LNCAP (cell line): ENCODE measurements at regions not wholly inside any gene's neighbourhood (a gene's known extent, or its start where the extent isn't known, plus 50 kb on each side); places are given as distances from the start of the nearest gene placed in this dataset.

Source experiments
- TF ChIP-seq, protein P1 (sequence below): fragments of 450-650 bp; IDR thresholded peaks from 2 replicates; pipeline ENCODE4 v1.5.1; 2017; ENCODE audit warnings: mild to moderate bottlenecking

DNA sequence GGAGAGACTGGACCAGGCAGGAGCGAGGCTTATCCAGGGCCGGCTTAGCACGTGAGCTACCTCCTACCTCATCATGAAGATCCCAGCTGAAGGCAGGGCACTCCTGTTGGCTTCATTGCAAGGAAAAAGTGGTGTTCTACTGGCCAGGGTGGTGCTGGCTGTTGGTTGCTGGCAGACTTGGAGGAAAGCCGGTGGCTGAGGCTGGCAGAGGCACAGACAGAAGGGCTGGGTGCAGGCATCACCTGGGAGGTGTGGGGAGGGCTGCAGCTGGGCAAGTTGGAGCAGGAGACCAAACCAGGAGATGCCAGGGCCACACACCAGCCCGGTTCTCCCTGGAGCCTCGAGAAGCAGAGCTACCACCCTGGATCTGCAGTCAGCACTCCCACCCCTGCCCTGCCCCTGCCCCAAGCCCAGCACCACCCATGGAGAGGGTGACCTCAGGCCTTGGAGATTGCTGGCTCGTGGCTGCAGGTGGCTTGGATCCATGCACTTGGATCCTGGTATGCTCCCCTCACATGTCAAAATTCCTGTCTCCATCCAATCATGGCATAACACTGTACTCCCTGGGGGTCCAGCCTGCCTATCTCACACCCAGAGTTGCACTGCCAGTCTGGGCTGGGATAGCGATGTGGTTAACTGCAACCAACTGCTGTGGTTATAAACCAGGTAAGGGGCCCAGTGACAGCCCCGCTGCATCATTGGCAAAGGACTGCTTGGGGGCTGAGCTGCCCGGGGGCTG, 49.7 kb downstream of the GLI2 start:
- TF ChIP-seq, protein P1, sequence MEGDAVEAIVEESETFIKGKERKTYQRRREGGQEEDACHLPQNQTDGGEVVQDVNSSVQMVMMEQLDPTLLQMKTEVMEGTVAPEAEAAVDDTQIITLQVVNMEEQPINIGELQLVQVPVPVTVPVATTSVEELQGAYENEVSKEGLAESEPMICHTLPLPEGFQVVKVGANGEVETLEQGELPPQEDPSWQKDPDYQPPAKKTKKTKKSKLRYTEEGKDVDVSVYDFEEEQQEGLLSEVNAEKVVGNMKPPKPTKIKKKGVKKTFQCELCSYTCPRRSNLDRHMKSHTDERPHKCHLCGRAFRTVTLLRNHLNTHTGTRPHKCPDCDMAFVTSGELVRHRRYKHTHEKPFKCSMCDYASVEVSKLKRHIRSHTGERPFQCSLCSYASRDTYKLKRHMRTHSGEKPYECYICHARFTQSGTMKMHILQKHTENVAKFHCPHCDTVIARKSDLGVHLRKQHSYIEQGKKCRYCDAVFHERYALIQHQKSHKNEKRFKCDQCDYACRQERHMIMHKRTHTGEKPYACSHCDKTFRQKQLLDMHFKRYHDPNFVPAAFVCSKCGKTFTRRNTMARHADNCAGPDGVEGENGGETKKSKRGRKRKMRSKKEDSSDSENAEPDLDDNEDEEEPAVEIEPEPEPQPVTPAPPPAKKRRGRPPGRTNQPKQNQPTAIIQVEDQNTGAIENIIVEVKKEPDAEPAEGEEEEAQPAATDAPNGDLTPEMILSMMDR: no peak

DNA sequence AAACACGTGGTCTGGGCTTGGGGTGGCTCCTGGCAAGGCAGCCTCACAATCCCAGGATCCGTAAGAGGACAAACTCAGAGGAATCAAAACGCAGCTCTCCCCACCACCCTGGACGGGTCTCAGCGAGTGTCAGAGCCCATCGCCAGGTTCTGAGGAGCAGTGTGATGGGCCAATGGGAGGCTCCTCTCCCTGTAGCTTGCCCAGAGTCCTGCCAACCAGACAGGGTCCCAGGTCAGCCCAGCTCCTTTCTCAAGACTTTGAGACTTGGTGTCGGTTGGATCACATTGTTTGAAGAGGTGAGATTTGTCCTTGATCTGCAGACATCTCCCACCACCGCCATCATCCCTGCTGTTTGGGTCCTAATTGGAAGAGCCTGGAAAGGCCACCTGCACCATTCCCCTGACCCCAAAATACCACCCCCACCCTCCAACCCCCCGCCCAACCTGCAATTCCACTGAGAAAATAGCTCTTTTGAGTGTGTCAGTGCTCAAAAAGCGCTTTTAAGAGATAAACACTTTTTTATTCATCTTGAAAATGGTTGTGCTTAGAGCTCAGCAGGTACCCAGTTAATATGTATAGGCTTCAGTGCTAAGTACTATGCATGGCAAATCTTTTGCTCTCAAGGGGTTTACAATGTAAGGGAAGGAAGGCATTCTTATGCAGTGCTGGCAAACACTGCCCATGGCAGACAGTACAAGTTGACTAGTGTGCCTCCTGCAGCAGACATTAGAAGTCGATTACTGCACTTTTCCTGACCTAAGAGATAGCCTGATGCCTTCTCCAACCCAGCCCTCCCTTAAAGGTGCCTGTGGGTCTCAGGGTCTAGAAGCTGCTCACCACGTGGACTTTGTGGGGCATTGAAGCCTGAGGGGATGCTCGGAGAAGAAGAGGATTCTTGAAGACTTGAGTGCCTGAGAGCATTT, 50.6 kb downstream of the GLI2 start:
- TF ChIP-seq, protein P1: no peak

DNA sequence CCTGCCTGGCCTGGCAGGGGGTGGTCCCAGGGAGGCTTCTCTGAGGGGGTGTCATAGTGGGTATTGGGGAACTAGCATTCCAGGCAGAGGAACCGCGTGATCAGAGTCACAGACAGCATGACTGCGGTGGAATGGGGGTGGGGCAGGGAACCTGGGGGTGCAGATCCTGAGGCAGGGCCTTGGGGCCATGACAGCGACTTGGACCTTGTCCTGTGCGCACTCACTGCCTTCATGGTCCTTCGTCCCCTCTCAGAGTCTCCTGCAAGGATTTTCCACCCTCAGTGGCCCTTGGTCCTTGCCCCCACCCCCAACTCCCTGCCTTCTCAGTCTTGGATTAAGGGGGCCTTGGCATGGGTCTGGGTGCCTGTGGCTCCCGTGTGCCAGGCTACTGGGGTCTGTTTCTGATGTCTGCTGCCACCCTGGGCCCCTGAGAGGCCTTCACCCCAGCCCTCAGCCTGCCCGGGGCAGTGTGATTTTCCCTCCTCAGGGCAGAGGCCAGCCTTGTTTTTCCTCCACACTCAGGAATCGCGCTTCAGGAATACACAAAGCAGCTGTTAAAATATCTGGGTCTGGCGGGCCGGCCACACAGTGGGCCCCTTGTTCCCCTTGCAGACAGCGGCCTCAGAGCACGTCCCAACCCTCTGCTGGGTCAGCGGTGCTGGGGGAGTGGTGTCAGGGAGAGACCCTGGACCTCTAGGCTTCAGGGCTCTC, 51.6 kb downstream of the GLI2 start:
- TF ChIP-seq, protein P1: no peak

DNA sequence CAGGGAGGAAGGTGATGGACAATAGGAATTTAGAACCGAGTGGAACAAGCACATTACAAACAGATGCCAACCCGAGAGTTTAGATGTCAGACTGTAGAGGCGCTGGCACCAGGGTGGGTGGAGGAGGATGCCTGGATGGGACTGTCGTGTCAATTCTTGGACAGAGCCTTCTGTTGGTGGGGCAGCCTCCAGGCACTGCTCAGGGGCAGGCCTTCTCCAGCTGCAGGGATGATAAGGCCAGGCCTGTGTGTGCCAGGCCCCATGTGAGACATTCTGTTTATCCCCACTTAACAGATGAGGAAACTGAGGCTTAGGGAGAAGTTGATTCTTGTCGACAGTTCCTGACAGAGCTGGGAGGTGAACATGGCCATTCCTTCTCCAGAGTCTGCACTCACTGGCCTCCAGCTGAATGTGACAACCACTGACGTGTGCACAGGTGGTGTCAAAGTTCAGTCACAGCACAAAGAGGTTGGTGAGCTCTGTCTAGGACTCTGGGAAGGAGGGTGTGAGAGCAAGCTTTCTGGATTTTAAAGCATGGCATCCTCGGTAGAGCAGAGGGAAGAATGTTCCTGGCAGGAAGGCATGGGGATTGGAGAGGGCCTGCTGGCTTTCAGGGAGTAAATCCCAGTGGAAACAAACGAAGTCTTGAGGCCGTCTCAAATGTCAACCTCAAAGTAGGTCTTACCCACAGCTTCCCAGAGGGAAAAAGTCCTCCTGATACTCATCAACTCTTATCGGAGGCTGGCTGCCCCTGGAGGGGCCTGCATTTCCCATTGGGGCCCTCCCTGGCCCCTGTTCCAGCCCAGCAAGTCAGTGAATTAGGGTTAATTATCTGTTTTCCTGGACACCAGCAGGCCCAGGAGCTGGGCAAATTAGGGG, 52.4 kb downstream of the GLI2 start:
- TF ChIP-seq, protein P1: no peak

DNA sequence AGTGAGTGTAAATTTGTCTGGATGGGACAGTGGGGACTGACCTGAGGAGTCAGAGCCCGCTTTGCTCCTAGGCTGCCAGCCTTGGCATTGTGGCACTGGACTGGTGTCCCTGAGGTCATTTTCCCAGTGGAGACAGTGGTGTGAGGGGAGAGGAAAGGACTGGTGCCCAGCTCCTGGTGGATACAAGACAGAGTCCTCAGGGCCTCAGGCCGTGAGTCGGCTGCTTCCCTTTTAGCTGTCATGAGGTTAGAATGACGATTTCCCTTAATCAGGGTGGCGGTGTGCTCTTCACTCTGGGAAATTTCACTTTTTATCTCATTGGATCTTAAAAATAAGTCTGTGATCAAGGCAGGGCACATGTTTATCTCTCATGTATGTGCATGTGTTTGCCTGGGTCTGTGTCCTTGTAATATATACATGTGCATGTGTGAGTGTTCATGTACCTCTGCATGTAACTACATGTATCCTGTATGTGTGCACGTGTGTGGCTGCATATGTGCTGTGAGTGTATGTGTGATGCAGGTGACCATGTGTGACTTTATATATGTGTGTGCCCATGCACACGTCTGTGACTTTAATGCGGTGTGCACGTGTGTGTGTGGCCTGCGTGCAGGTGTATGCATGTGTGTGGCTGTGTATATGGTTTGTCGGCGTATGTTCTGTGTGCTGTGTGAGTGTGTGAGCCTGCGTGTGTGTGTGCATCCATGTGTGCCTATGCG, 55.7 kb downstream of the GLI2 start:
- TF ChIP-seq, protein P1: no peak

DNA sequence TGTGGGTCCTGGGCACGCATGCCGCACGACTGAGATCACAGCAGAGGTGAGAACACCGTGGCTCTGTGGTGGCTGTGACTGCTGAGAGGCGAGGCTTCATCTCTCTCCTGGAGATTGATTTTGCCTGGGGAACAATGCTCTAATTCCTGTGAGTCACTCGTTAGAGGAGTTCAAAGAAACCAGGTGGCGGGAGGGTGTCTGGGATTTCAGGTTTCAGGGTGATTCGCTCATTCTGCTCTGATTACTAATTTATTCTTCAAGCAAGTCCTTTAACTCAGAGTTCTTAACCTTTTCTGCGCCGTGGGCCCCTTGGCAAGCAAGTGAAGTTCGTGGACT, 56.3 kb downstream of the GLI2 start:
- TF ChIP-seq, protein P1: no peak
